Left lobe of liver (tissue), 2 donors: ENCODE measurements at regions not wholly inside any gene's neighbourhood (a gene's known extent, or its start where the extent isn't known, plus 50 kb on each side); places are given as distances from the start of the nearest gene placed in this dataset.

Source experiments
- ATAC-seq: fragments of 200-7000 bp; cut with Tn5 transposase; one replicate; pipeline ENCODE4 v1.9.1; 2020; ENCODE audit warnings: mild to moderate bottlenecking, moderate library complexity
- DNase-seq: peaks from one replicate; pipeline ENCODE4 v3.0.0-alpha.2; 2020; ENCODE audit warnings: low spot score
- donor health status: DM: no; HTN: no; CAD: no; lungs with moderate emphysema.
- donor health status: DM: no; HTN: yes; CAD: no.

- no peak for ATAC-seq
- DNase-seq = no peak
Observed at GRCh38 chr1:81032374-81032773, 768.4 kb upstream of the ADGRL2 start.

- DNase-seq (no peak), ATAC-seq (no peak)
Observed at GRCh38 chr1:81030441-81030840, 770.3 kb upstream of the ADGRL2 start.

- no peak for ATAC-seq
- no peak for DNase-seq
Observed at GRCh38 chr1:81029266-81029665, 771.5 kb upstream of the ADGRL2 start.

- DNase-seq (no peak), ATAC-seq (no peak)
Observed at GRCh38 chr1:81023187-81023724, 777.5 kb upstream of the ADGRL2 start.

- no peak for DNase-seq
- no peak for ATAC-seq
Observed at GRCh38 chr1:81021134-81021533, 779.6 kb upstream of the ADGRL2 start.

GRCh38 chr1:81020506-81020905, 780.2 kb upstream of the ADGRL2 start:
- DNase-seq = no peak
- ATAC-seq = no peak

- ATAC-seq = no peak
- no peak for DNase-seq
Observed at GRCh38 chr1:81010126-81010525, 790.6 kb upstream of the ADGRL2 start.

GRCh38 chr1:81008293-81008692, 792.4 kb upstream of the ADGRL2 start:
- no peak for DNase-seq
- ATAC-seq = no peak

- ATAC-seq (no peak), DNase-seq (no peak)
Observed at GRCh38 chr1:81007024-81007423, 793.7 kb upstream of the ADGRL2 start.

- DNase-seq (no peak), ATAC-seq (no peak)
Observed at GRCh38 chr1:81006502-81006901, 794.2 kb upstream of the ADGRL2 start.

- ATAC-seq = no peak
- DNase-seq = no peak
Observed at GRCh38 chr1:81004011-81004410, 796.7 kb upstream of the ADGRL2 start.

- DNase-seq (no peak), ATAC-seq (no peak)
Observed at GRCh38 chr1:80994934-80995333, 805.8 kb upstream of the ADGRL2 start.

- no peak for ATAC-seq
- DNase-seq = no peak
Observed at GRCh38 chr1:80994038-80994437, 806.7 kb upstream of the ADGRL2 start.

GRCh38 chr1:80993154-80993980, 807.4 kb upstream of the ADGRL2 start:
- no peak for ATAC-seq

GRCh38 chr1:80989455-80989854, 811.3 kb upstream of the ADGRL2 start:
- ATAC-seq = no peak
- no peak for DNase-seq

More at GRCh38 chr1:80993154-80993980, 807.4 kb upstream of the ADGRL2 start:
- DNase-seq = no peak

GRCh38 chr1:80988926-80989325, 811.8 kb upstream of the ADGRL2 start:
- ATAC-seq (no peak), DNase-seq (no peak)

- DNase-seq = no peak
- no peak for ATAC-seq
Observed at GRCh38 chr1:80987824-80988223, 812.9 kb upstream of the ADGRL2 start.

GRCh38 chr1:80987106-80987505, 813.6 kb upstream of the ADGRL2 start:
- DNase-seq (no peak), ATAC-seq (no peak)

- ATAC-seq (no peak), DNase-seq (no peak)
Observed at GRCh38 chr1:80982831-80983230, 817.9 kb upstream of the ADGRL2 start.

GRCh38 chr1:80973101-80973500, 827.6 kb upstream of the ADGRL2 start:
- no peak for DNase-seq
- ATAC-seq = no peak

GRCh38 chr1:80966266-80966665, 834.5 kb upstream of the ADGRL2 start:
- DNase-seq = no peak
- no peak for ATAC-seq

GRCh38 chr1:80962564-80962963, 838.2 kb upstream of the ADGRL2 start:
- ATAC-seq = no peak
- no peak for DNase-seq
